ENCODE measurements at regions not wholly inside any gene's neighbourhood (a gene's known extent, or its start where the extent isn't known, plus 50 kb on each side); places are given as distances from the start of the nearest gene placed in this dataset.

DNA sequence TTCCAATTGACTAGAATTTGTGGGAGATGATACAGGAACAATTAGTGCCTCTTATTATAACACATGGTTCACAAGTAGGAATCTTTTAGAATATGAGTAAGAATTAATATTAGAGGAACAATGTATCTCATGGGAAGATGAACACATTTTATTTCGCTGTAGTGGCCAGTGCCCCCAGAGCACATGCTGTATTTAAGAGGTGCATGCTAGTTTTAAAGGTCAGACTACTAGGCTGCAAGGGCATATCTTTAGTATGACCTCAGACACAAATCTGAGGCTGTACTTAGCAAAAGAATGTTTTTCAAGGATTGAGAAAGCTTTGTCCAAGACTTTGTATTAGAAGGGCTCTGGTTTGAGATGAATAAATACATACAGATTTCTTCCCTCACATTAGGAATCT lies 586.9 kb downstream of the CCER1 start:
- H3K4me3 ChIP-seq (ENCODE audit: low read depth, low read length): no peak overlapping the region
- no peak for DNase-seq (ENCODE audit: low read depth)
- TF ChIP-seq, protein P1, sequence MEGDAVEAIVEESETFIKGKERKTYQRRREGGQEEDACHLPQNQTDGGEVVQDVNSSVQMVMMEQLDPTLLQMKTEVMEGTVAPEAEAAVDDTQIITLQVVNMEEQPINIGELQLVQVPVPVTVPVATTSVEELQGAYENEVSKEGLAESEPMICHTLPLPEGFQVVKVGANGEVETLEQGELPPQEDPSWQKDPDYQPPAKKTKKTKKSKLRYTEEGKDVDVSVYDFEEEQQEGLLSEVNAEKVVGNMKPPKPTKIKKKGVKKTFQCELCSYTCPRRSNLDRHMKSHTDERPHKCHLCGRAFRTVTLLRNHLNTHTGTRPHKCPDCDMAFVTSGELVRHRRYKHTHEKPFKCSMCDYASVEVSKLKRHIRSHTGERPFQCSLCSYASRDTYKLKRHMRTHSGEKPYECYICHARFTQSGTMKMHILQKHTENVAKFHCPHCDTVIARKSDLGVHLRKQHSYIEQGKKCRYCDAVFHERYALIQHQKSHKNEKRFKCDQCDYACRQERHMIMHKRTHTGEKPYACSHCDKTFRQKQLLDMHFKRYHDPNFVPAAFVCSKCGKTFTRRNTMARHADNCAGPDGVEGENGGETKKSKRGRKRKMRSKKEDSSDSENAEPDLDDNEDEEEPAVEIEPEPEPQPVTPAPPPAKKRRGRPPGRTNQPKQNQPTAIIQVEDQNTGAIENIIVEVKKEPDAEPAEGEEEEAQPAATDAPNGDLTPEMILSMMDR (IDR thresholded peaks at IDR 0.05; ENCODE audit: insufficient read depth, low read length): no peak

DNA sequence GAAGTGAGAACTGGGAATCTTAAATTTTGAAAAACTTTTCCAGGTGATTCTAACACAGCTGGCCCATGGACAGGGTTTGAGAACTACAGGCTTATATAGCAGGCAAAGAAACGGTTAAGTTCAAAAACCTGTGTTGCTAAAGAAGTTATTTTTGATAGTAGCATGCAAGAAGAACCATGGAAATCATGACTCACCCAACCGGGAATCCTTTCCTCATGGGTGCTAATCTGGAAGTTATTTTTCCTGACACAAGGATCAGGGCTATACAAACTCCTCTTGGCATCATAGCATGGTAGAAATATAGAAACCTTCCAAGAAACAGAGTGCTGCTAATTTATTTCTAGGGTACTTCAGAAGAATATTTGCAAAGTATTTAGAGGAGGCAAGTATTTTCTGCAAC lies 588.7 kb downstream of the CCER1 start:
- peak; percentile 90 for DNase-seq (ENCODE audit: low read depth)

DNA sequence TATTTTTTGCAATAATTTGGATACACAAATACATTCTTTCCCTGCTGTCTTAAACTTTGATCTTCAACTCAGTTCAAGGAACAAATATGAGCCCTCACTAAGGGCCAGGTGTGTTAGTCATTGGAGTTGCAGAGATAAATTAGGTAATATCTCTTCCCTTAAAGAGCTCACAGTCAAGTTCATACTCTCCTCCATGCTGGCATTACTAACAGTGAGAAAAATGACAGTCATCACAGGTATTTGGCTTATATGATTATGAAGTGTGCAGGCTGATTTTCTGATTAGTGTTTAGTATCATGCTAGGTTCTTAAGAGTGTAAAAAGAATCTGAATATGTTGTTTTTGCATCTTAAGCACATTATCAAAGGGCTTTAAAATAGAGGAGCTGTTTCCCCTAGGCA lies 594.7 kb downstream of the CCER1 start:
- TF ChIP-seq, protein P1 (IDR thresholded peaks at IDR 0.05; ENCODE audit: insufficient read depth, low read length): no peak
- no peak overlapping the region for H3K4me3 ChIP-seq (ENCODE audit: low read depth, low read length)

More for the DNA sequence above, 588.7 kb downstream of the CCER1 start:
- TF ChIP-seq, protein P1 (IDR thresholded peaks at IDR 0.05; ENCODE audit: insufficient read depth, low read length): no peak
- no peak overlapping the region for H3K4me3 ChIP-seq (ENCODE audit: low read depth, low read length)

DNA sequence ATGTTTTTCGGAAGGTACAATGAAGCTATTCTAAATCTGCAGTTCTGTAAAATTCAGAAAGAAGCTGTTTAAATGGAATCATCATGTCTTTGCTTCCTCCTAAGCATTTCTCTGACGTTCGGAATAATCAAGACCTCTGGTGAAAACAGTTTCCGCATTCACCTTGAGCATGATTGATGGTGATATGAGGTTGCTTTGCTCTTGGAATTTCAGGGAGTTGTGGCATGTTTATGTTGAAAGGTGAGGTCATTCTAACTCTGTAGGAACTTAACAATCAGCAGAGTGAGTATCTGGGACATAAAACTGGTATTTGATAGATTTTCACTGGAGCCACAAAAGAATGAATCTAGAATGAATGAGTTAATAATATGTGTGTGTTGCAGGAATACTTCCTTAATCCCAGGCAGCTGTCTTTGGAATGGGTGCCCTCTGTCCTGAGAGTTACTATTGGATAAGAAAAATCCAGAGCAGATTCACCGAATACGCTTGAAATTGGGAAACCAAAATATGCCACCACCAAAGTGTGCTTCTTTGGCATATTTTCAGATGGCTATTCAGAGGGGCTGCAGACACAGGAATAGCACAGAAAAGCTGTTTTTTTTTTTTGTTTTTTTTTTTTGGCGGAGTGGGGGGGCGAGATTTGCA lies 599.1 kb downstream of the CCER1 start:
- TF ChIP-seq, protein P1 (IDR thresholded peaks at IDR 0.05; ENCODE audit: insufficient read depth, low read length): no peak
- DNase-seq (ENCODE audit: low read depth): no peak
- H3K4me3 ChIP-seq (ENCODE audit: low read depth, low read length): no peak overlapping the region

More for the DNA sequence above, 594.7 kb downstream of the CCER1 start:
- no peak for DNase-seq (ENCODE audit: low read depth)

DNA sequence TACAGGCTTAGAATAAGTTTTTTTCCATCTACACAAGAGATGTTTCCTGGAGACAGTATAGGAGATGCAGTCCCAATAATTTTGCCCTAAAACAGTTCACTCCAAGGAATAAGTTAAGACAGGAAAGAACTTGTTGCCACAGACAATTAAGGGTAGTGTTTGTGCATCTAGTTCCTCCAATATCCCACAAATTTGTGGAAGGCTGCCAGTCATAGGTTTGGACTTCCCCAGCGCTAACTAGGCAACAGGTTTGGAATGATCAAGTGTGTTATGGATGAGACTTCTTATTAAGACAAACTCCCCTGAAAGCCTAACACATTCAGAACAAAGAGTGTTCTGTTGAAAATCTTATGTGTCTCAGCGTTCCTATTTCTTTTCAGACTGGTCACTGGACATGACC lies 611.0 kb downstream of the CCER1 start:
- no peak overlapping the region for H3K4me3 ChIP-seq (ENCODE audit: low read depth, low read length)
- TF ChIP-seq, protein P1 (IDR thresholded peaks at IDR 0.05; ENCODE audit: insufficient read depth, low read length): no peak
- DNase-seq (ENCODE audit: low read depth): no peak

DNA sequence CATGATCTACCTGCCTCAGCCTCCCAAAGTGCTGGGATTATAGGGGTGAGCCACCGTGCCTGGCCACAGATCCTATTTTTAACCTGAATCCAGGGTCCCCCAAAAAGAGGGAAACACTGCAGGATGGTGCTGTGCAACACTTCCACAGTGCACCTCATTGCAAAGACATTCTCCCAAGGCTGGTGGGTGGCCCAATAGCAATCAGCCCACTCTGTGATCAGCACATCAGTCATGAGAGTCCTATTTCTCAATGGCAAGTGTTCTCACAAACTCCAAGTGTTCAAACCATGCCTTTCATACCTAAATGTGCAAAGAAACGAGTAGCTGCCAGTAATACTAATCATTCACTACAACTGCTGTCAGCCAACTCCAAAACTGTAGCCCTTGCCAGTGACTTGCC lies 612.9 kb downstream of the CCER1 start:
- TF ChIP-seq, protein P1 (IDR thresholded peaks at IDR 0.05; ENCODE audit: insufficient read depth, low read length): no peak
- H3K4me3 ChIP-seq (ENCODE audit: low read depth, low read length): no peak overlapping the region

DNA sequence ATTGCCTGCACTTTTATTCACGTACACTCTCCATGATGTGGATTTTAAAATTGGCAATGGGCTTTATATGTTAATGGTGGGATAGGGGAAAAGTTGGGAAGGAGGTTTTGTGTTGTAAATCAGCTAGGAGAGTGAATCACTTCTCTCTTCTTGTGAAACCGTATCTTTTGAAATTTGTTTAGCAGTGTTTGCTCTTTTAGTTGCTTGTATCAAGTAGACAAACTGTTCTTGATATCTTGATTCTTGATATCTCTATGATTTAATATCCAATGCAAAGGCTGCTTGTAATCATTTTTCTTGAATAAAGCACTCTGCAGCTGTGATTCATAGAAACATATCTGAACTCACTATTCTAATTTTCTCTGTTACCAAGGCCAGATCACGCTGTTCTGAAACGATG lies 615.1 kb downstream of the CCER1 start:
- TF ChIP-seq, protein P1 (IDR thresholded peaks at IDR 0.05; ENCODE audit: insufficient read depth, low read length): no peak
- DNase-seq (ENCODE audit: low read depth): no peak
- H3K4me3 ChIP-seq (ENCODE audit: low read depth, low read length): no peak overlapping the region

More for the DNA sequence above, 612.9 kb downstream of the CCER1 start:
- no peak for DNase-seq (ENCODE audit: low read depth)
